ENCODE measurements at regions not wholly inside any gene's neighbourhood (a gene's known extent, or its start where the extent isn't known, plus 50 kb on each side); places are given as distances from the start of the nearest gene placed in this dataset.
A peak's percentile ranks its signal among the peaks of the same experiment; 100 is the strongest.

GRCh38 chr13:109604894-109605293 is 181.5 kb downstream of the IRS2 start:
- no peak overlapping the region for H3K27ac ChIP-seq
- TF ChIP-seq CTCF (conservative IDR thresholded peaks at IDR 0.05), result no peak
- TF ChIP-seq ZFX (IDR thresholded peaks at IDR 0.05), result no peak

- no peak overlapping the region for H3K27ac ChIP-seq
- TF ChIP-seq CTCF (conservative IDR thresholded peaks at IDR 0.05) (no peak), ZFX (IDR thresholded peaks at IDR 0.05) (no peak)
These were observed 184.0 kb downstream of the IRS2 start for GRCh38 chr13:109602356-109602755.

GRCh38 chr13:109599901-109600657 is 186.3 kb downstream of the IRS2 start:
- H3K27ac ChIP-seq, result no peak overlapping the region
- TF ChIP-seq CTCF (conservative IDR thresholded peaks at IDR 0.05), result no peak
- no peak for TF ChIP-seq ZFX (IDR thresholded peaks at IDR 0.05)

- TF ChIP-seq CTCF (conservative IDR thresholded peaks at IDR 0.05) (no peak), ZFX (IDR thresholded peaks at IDR 0.05) (no peak)
- no peak overlapping the region for H3K27ac ChIP-seq
These were observed 190.9 kb downstream of the IRS2 start for GRCh38 chr13:109595471-109595870.

GRCh38 chr13:109593230-109593629 is 193.2 kb downstream of the IRS2 start:
- TF ChIP-seq ZFX (IDR thresholded peaks at IDR 0.05) (no peak), CTCF (conservative IDR thresholded peaks at IDR 0.05) (no peak)
- no peak overlapping the region for H3K27ac ChIP-seq

- TF ChIP-seq ZFX (IDR thresholded peaks at IDR 0.05) (no peak), CTCF (conservative IDR thresholded peaks at IDR 0.05) (no peak)
- H3K27ac ChIP-seq, result no peak overlapping the region
These were observed 193.6 kb downstream of the IRS2 start for GRCh38 chr13:109592770-109593169.

GRCh38 chr13:109587689-109588088 is 198.7 kb downstream of the IRS2 start:
- no peak for TF ChIP-seq ZFX (IDR thresholded peaks at IDR 0.05)
- TF ChIP-seq CTCF (conservative IDR thresholded peaks at IDR 0.05), result no peak
- H3K27ac ChIP-seq, result peak overlapping the region; percentile 35; the same call in 1 of the 2 replicates
